ENCODE measurements at regions not wholly inside any gene's neighbourhood (a gene's known extent, or its start where the extent isn't known, plus 50 kb on each side); places are given as distances from the start of the nearest gene placed in this dataset.

GRCh38 chr10:76631036-76631670, 1006.5 kb downstream of the KCNMA1 start (continued):
- no peak for TF ChIP-seq SRF (IDR thresholded peaks at IDR 0.05; ENCODE audit: low read depth, low read length)
- TF ChIP-seq MAX (IDR thresholded peaks at IDR 0.05): no peak
- TF ChIP-seq EP300 (IDR thresholded peaks at IDR 0.05; ENCODE audit: borderline replicate concordance in 1 of 2, low read depth in 2 of 2, low read length in 2 of 2): no peak
- no peak for TF ChIP-seq POU5F1 (IDR thresholded peaks at IDR 0.05; ENCODE audit: low read depth, low read length)
